Left lung (tissue), 4 donors: ENCODE measurements at regions not wholly inside any gene's neighbourhood (a gene's known extent, or its start where the extent isn't known, plus 50 kb on each side); places are given as distances from the start of the nearest gene placed in this dataset.

Experiments used
- ATAC-seq: fragments of 200-7000 bp; cut with Tn5 transposase; one replicate; pipeline ENCODE4 v1.9.1; 2020; ENCODE audit warnings: moderate library complexity
- DNase-seq, 4 donors: peaks; one replicate each; pipeline ENCODE4 v3.0.0-alpha.2; 2013 to 2020
- H3K27ac ChIP-seq, 2 donors: fragments of 200-600 bp; sonication (generic) in 1 of 2; one replicate each; pipeline versions ENCODE4 v1.5.0 to v1.8.0; 2020 to 2021
- H3K27me3 ChIP-seq, 2 donors: fragments of 200-600 bp; sonication (generic) in 1 of 2; one replicate each; pipeline versions ENCODE4 v1.5.0 to v1.8.0; 2020 to 2021
- H3K36me3 ChIP-seq, 2 donors: fragments of 200-600 bp; sonication (generic) in 1 of 2; one replicate each; pipeline versions ENCODE4 v1.5.0 to v1.8.0; 2020 to 2021
- H3K4me1 ChIP-seq, 2 donors: fragments of 200-600 bp; one replicate each; pipeline ENCODE4 v1.8.0; 2021
- H3K4me3 ChIP-seq, 2 donors: fragments of 200-600 bp; sonication (generic) in 1 of 2; one replicate each; pipeline versions ENCODE4 v1.5.0 to v1.8.0; 2020 to 2021; ENCODE audit warnings: mild to moderate bottlenecking in 1 of 2
- H3K9me3 ChIP-seq, 2 donors: fragments of 200-600 bp; sonication (generic) in 1 of 2; one replicate each; pipeline versions ENCODE4 v1.5.0 to v1.8.0; 2020 to 2021
- CTCF ChIP-seq, 2 donors: fragments of 200-600 bp; sonication (generic) in 1 of 2; IDR thresholded peaks; one replicate each; pipeline versions ENCODE4 v1.5.0 to v1.8.0; 2021; ENCODE audit warnings: antibody characterized with exemption in 2 of 2
- intact Hi-C, 2 donors: fragments of 100-400 bp; cut with DNase I; formaldehyde crosslinking; loops; one replicate each; pipeline versions ENCODE4 v1.11.2 to v1.14.2; 2022
- donor health status: DM: no; HTN: yes; CAD: no.
- donor health status: DM: no; HTN: no; CAD: no.

GRCh38 chr2:12839339-12839738 lies 122.6 kb downstream of the TRIB2 start:
- H3K4me3 ChIP-seq, result no peak overlapping the region
- ATAC-seq (no peak), DNase-seq (no peak)
- H3K9me3 ChIP-seq, result no peaks in the 10 kb centered on the region
- TF ChIP-seq CTCF (IDR thresholded peaks at IDR 0.05), result no peak
- no peak overlapping the region for H3K27ac ChIP-seq
- no peaks in the 10 kb centered on the region for H3K36me3 ChIP-seq
- no peaks in the 10 kb centered on the region for H3K4me1 ChIP-seq
- intact Hi-C loops, result no loop called here
- no peaks in the 10 kb centered on the region for H3K27me3 ChIP-seq

- no peak for ATAC-seq
- H3K36me3 ChIP-seq, result no peaks in the 10 kb centered on the region
- intact Hi-C loops, result no loop called here
- no peak overlapping the region for H3K4me3 ChIP-seq
- H3K9me3 ChIP-seq, result no peaks in the 10 kb centered on the region
- no peak for DNase-seq
- no peaks in the 10 kb centered on the region for H3K27me3 ChIP-seq
- H3K27ac ChIP-seq, result no peak overlapping the region
- TF ChIP-seq CTCF (IDR thresholded peaks at IDR 0.05), result no peak
- no peaks in the 10 kb centered on the region for H3K4me1 ChIP-seq
These were observed 124.3 kb downstream of the TRIB2 start for GRCh38 chr2:12841021-12841420.

- H3K4me3 ChIP-seq, result no peak overlapping the region
- ATAC-seq (no peak), DNase-seq (no peak)
- H3K9me3 ChIP-seq, result no peaks in the 10 kb centered on the region
- intact Hi-C loops, result no loop called here
- H3K27ac ChIP-seq, result no peak overlapping the region
- no peak for TF ChIP-seq CTCF (IDR thresholded peaks at IDR 0.05)
- H3K27me3 ChIP-seq, result no peaks in the 10 kb centered on the region
- no peaks in the 10 kb centered on the region for H3K36me3 ChIP-seq
- no peaks in the 10 kb centered on the region for H3K4me1 ChIP-seq
These were observed 126.2 kb downstream of the TRIB2 start for GRCh38 chr2:12842917-12843316.

GRCh38 chr2:12844511-12844910 lies 127.8 kb downstream of the TRIB2 start:
- ATAC-seq, result no peak
- intact Hi-C loops, result no loop called here
- Histone ChIP-seq H3K4me1 (no peaks in the 10 kb centered on the region), H3K27ac (no peak overlapping the region), H3K36me3 (no peaks in the 10 kb centered on the region), H3K9me3 (no peaks in the 10 kb centered on the region), H3K4me3 (no peak overlapping the region), H3K27me3 (no peaks in the 10 kb centered on the region)
- peak in 2 of 4 donors; percentile 43 for DNase-seq
- no peak for TF ChIP-seq CTCF (IDR thresholded peaks at IDR 0.05)

GRCh38 chr2:12847694-12848575 lies 131.2 kb downstream of the TRIB2 start:
- TF ChIP-seq CTCF (IDR thresholded peaks at IDR 0.05), result no peak
- ATAC-seq, result no peak

More at GRCh38 chr2:12847694-12848575, 131.2 kb downstream of the TRIB2 start:
- no peak overlapping the region for H3K4me3 ChIP-seq
- H3K36me3 ChIP-seq, result no peaks in the 10 kb centered on the region
- no peaks in the 10 kb centered on the region for H3K4me1 ChIP-seq
- intact Hi-C loops, result no loop called here
- peaks cover 0 to 1% of the 10 kb centered on the region in 2 donors for H3K9me3 ChIP-seq
- H3K27ac ChIP-seq, result no peak overlapping the region
- no peaks in the 10 kb centered on the region for H3K27me3 ChIP-seq
- no peak for DNase-seq
